ENCODE measurements at regions not wholly inside any gene's neighbourhood (a gene's known extent, or its start where the extent isn't known, plus 50 kb on each side); places are given as distances from the start of the nearest gene placed in this dataset.
"Not testable (repeated sequence)": the region's sequence is repeated elsewhere in the genome, so short reads cannot be mapped to it uniquely, and the experiment has no call there.

DNA sequence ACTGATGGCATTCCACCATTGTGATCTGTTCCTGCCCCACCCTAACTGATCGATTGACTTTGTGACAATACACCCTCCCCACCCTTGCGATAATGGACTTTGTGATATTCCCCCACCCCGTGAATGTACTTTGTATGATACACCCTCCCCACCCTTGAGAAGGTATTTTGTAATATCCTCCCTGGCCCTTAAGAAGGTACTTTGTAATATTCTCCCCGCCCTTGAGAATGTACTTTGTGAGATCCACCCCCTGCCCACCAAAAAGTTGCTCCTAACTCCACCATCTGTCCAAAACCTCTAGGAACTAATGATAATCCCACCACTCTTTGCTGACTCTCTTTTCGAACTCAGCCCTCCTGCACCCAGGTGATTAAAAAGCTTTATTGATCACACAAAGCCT lies 214.5 kb upstream of the KIF2B start:
- H3K4me1 Mint-ChIP-seq, H3K27me3 Mint-ChIP-seq, H3K36me3 Mint-ChIP-seq, H3K27ac Mint-ChIP-seq, H3K4me3 Mint-ChIP-seq, ATAC-seq: not testable (repeated sequence)
- peaks cover 14% of the 10 kb centered on the region for H3K9me3 Mint-ChIP-seq

DNA sequence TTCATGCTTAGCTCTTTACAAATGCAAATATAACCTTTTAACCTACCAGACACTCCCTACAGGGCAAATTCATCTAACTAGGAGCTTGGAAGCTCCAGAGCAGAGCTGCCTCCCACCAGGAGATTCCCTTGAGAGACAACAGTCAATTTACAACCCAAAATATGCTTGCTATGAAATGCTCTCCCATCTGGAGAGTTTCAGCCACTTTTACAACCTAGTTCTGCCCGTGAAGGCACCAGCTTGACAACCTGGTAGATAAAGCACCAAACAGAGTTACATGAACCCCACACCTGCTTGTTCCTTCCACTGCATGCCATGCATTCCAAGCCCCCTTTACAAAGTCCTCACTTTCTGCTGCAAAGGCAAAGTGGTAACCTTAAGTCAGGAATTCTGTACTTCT lies 215.3 kb upstream of the KIF2B start:
- Mint-ChIP-seq H3K27ac (no peak overlapping the region), H3K36me3 (no peaks in the 10 kb centered on the region), H3K9me3 (peaks cover 12% of the 10 kb centered on the region), H3K4me3 (no peak overlapping the region), H3K27me3 (no peaks in the 10 kb centered on the region), H3K4me1 (no peaks in the 10 kb centered on the region)
- ATAC-seq: no peak

GRCh38 chr17:53588317-53588716 lies 234.4 kb upstream of the KIF2B start:
- Mint-ChIP-seq H3K27me3 (no peaks in the 10 kb centered on the region), H3K27ac (no peak overlapping the region), H3K9me3 (peaks cover 7% of the 10 kb centered on the region), H3K4me1 (no peaks in the 10 kb centered on the region), H3K36me3 (no peaks in the 10 kb centered on the region), H3K4me3 (no peak overlapping the region)
- ATAC-seq: no peak

- H3K9me3 Mint-ChIP-seq: peaks cover 8% of the 10 kb centered on the region
- no peaks in the 10 kb centered on the region for H3K27me3 Mint-ChIP-seq
- H3K4me3 Mint-ChIP-seq: no peak overlapping the region
- H3K27ac Mint-ChIP-seq: no peak overlapping the region
- no peak for ATAC-seq
- no peaks in the 10 kb centered on the region for H3K36me3 Mint-ChIP-seq
- H3K4me1 Mint-ChIP-seq: peaks cover 6% of the 10 kb centered on the region
Observed at GRCh38 chr17:53574038-53574437, 248.7 kb upstream of the KIF2B start.

DNA sequence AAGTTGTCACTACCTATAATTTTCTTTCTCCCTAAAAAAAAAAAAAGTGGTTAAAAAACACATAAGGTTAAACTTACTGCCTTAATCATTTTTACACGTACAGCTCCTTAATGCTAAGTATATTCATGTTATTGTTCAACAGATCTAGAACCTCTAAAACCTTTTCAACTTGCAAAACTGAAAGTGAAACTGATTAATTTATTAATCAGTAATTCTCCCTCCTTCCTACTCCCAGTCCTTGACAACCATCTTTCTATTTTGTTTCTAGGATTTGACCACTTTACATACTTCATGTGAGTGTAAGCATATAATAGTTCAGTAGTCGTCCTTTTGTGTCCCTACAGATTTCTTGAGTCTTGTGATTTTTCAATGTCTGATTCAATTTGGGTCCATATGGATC lies 251.4 kb upstream of the KIF2B start:
- H3K36me3 Mint-ChIP-seq: no peaks in the 10 kb centered on the region
- H3K4me3 Mint-ChIP-seq: no peak overlapping the region
- H3K4me1 Mint-ChIP-seq: peaks cover 6% of the 10 kb centered on the region
- H3K27me3 Mint-ChIP-seq: no peaks in the 10 kb centered on the region
- H3K27ac Mint-ChIP-seq: no peak overlapping the region
- ATAC-seq: no peak
- H3K9me3 Mint-ChIP-seq: peaks cover 8% of the 10 kb centered on the region

- no peak for ATAC-seq
- peaks cover 6% of the 10 kb centered on the region for H3K4me1 Mint-ChIP-seq
- no peaks in the 10 kb centered on the region for H3K27me3 Mint-ChIP-seq
- H3K4me3 Mint-ChIP-seq: no peak overlapping the region
- no peak overlapping the region for H3K27ac Mint-ChIP-seq
- no peaks in the 10 kb centered on the region for H3K36me3 Mint-ChIP-seq
- peaks cover 8% of the 10 kb centered on the region for H3K9me3 Mint-ChIP-seq
Observed at GRCh38 chr17:53570731-53571130, 252.0 kb upstream of the KIF2B start.

DNA sequence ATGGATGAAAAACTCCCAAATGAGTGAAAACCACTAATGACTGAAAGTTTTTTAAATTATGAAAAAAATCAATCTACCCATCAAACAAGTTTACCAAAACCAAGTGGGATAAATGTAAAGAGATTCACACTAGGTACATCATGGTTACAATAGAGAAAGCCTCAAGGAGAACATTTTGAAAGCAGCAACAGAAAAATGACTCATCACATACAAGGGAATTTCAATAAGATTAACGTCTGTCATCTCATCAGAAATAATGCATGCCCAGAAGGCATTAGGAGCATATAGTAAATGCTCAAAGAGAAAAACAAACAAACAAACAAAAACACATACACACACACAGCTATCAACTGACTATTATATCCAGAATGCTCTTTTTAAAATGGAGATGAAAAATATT lies 261.8 kb upstream of the KIF2B start:
- Mint-ChIP-seq H3K4me3 (no peak overlapping the region), H3K36me3 (no peaks in the 10 kb centered on the region), H3K27me3 (no peaks in the 10 kb centered on the region), H3K27ac (no peak overlapping the region), H3K4me1 (no peaks in the 10 kb centered on the region), H3K9me3 (peaks cover 11% of the 10 kb centered on the region)
- no peak for ATAC-seq

GRCh38 chr17:53548252-53548651 lies 274.5 kb upstream of the KIF2B start:
- H3K4me1 Mint-ChIP-seq: no peaks in the 10 kb centered on the region
- H3K27me3 Mint-ChIP-seq: no peaks in the 10 kb centered on the region
- no peak for ATAC-seq
- no peak overlapping the region for H3K4me3 Mint-ChIP-seq
- H3K9me3 Mint-ChIP-seq: peaks cover 3% of the 10 kb centered on the region
- no peaks in the 10 kb centered on the region for H3K36me3 Mint-ChIP-seq
- H3K27ac Mint-ChIP-seq: no peak overlapping the region

DNA sequence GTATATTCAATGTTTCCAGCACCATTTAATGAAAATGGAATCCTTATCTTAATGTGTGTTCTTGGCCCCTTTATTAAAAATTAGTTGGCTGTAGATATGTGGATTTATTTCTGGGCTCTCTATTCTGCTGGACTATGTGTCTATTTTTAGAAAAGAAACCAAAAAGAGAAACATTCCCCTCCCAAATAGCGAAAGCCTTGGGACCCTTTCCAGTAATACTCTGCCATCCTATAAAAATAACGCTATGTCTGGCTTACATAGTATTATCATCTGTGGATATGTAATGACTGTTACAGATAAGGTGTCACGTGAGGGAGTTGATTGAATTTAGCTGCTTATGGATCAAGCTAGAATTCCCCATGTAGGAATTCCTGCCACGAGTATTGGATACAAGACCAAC lies 279.3 kb upstream of the KIF2B start:
- Mint-ChIP-seq H3K27me3 (no peaks in the 10 kb centered on the region), H3K9me3 (no peaks in the 10 kb centered on the region), H3K4me1 (no peaks in the 10 kb centered on the region), H3K4me3 (no peak overlapping the region), H3K27ac (no peak overlapping the region), H3K36me3 (no peaks in the 10 kb centered on the region)
- no peak for ATAC-seq

DNA sequence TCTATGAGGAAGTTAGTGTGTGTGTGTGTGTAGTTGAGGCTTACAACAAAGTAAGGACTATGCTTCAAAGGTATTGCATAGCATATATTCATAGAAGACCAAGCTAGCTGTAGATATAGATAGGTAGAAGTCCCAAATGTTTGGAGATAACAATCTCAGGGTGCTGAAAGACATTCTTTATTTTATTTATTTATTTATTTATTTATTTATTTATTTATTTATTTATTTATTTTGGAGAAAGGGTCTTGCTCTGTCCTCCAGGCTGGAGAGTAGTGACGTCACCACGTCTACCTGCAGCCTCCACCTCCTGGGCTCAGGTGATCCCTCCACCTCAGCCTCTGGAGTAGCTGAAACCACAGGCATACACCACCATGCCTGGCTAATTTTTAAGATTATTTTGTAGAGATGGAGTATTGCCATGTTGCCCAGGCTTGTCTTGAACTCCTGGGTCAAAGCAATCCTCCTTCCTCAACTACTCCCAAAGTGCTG lies 284.6 kb upstream of the KIF2B start:
- no peak overlapping the region for H3K4me3 Mint-ChIP-seq
- H3K9me3 Mint-ChIP-seq: no peaks in the 10 kb centered on the region
- no peaks in the 10 kb centered on the region for H3K36me3 Mint-ChIP-seq
- ATAC-seq: no peak
- no peaks in the 10 kb centered on the region for H3K27me3 Mint-ChIP-seq
- H3K27ac Mint-ChIP-seq: no peak overlapping the region
- H3K4me1 Mint-ChIP-seq: no peaks in the 10 kb centered on the region

DNA sequence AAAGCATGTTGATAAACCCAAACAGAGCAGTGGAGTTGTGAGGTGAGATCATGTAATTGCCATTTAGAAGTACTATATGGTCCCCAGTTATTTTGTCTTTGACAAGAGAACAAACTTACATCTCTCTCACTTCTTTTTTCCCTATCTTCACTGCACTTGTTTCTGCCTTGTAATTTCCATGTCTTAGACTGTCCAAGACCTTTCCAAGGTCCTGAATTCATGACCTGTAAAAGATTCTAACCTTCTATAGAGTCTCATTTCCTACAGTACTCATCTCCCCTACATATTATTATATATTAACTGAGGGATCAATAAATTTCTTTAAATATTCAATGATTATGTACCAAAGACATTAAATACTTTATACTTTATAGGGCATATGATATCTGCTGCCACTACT lies 295.3 kb upstream of the KIF2B start:
- Mint-ChIP-seq H3K4me1 (no peaks in the 10 kb centered on the region), H3K27ac (no peak overlapping the region), H3K36me3 (no peaks in the 10 kb centered on the region), H3K9me3 (peaks cover 11% of the 10 kb centered on the region), H3K27me3 (no peaks in the 10 kb centered on the region), H3K4me3 (no peak overlapping the region)
- ATAC-seq: no peak

GRCh38 chr17:53525590-53525989 lies 297.1 kb upstream of the KIF2B start:
- Mint-ChIP-seq H3K9me3 (peaks cover 18% of the 10 kb centered on the region), H3K4me3 (no peak overlapping the region), H3K27ac (no peak overlapping the region), H3K4me1 (no peaks in the 10 kb centered on the region), H3K36me3 (no peaks in the 10 kb centered on the region), H3K27me3 (no peaks in the 10 kb centered on the region)
- no peak for ATAC-seq

GRCh38 chr17:53516636-53517035 lies 306.1 kb upstream of the KIF2B start:
- no peak for ATAC-seq
- Mint-ChIP-seq H3K27ac (no peak overlapping the region), H3K27me3 (no peaks in the 10 kb centered on the region), H3K4me1 (no peaks in the 10 kb centered on the region), H3K9me3 (peaks cover 16% of the 10 kb centered on the region), H3K4me3 (no peak overlapping the region), H3K36me3 (no peaks in the 10 kb centered on the region)

DNA sequence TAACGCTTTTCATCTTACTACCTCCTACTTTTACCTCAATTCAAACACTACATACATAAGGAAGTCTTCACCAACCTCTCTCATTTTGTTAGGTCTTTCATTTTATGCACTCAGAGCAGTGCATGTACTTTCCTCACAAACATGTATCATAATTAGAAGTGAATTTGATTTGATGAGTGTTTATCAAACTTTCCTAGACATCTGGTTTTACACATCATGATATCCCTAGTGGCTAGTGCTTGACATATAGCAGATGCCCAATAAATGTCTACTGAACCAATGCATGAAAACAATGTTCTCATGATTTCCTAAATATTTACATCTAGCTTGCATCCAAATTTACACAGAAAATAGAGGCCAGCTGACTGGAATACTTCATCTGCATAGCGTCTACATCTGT lies 323.4 kb upstream of the KIF2B start:
- Mint-ChIP-seq H3K36me3 (no peaks in the 10 kb centered on the region), H3K9me3 (peaks cover 2% of the 10 kb centered on the region), H3K4me1 (no peaks in the 10 kb centered on the region), H3K4me3 (no peak overlapping the region), H3K27me3 (no peaks in the 10 kb centered on the region), H3K27ac (no peak overlapping the region)
- no peak for ATAC-seq

DNA sequence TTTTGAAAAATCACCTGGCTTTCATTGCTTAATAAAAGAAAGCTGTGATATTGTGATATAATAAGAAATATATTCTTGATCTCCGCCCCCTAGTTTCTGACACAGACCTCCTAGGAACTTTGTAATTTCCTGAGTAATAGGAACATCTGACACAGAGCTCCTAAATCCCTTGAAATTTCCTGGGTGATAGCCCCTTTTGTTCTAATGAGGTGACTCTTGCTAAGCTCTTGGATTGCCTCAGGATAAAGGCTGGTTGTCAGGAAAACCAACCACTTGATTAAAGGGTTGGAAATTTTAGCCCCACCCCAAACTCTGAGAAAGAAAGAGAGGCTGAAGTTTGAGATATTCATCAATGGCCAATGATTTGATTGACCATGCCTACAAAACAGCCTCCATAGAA lies 326.4 kb upstream of the KIF2B start:
- Mint-ChIP-seq H3K9me3 (peaks cover 4% of the 10 kb centered on the region), H3K4me3 (no peak overlapping the region), H3K36me3 (no peaks in the 10 kb centered on the region), H3K4me1 (no peaks in the 10 kb centered on the region), H3K27me3 (no peaks in the 10 kb centered on the region), H3K27ac (no peak overlapping the region)
- ATAC-seq: no peak

DNA sequence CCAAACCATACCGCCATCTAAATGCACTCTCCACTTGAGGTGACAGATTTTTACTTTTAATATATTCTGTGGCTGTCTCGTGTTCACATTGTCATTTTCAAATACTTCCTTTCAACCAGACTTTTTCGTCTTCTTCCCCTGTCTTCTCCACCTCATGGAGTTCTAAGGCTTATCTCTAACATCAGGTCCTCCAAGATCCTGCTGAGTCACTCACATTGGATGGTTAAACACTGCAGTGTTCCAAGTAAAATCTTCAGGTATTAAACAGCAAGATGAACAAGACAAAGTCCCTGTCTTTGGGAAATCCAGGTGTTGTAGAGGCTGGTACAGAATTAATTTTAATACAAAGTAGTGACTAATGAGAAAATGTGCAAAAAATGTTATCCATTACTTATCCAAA lies 330.2 kb upstream of the KIF2B start:
- no peak for ATAC-seq
- no peaks in the 10 kb centered on the region for H3K36me3 Mint-ChIP-seq
- no peak overlapping the region for H3K27ac Mint-ChIP-seq
- H3K9me3 Mint-ChIP-seq: peaks cover 2% of the 10 kb centered on the region
- H3K27me3 Mint-ChIP-seq: no peaks in the 10 kb centered on the region
- no peak overlapping the region for H3K4me3 Mint-ChIP-seq
- H3K4me1 Mint-ChIP-seq: no peaks in the 10 kb centered on the region

- ATAC-seq: no peak
- no peaks in the 10 kb centered on the region for H3K27me3 Mint-ChIP-seq
- H3K4me1 Mint-ChIP-seq: no peaks in the 10 kb centered on the region
- H3K27ac Mint-ChIP-seq: no peak overlapping the region
- H3K36me3 Mint-ChIP-seq: no peaks in the 10 kb centered on the region
- H3K4me3 Mint-ChIP-seq: no peak overlapping the region
- peaks cover 2% of the 10 kb centered on the region for H3K9me3 Mint-ChIP-seq
Observed at GRCh38 chr17:53490447-53490968, 332.2 kb upstream of the KIF2B start.
